Osteocyte (in vitro differentiated cells): ENCODE measurements at regions not wholly inside any gene's neighbourhood (a gene's known extent, or its start where the extent isn't known, plus 50 kb on each side); places are given as distances from the start of the nearest gene placed in this dataset.

ENCODE experiments used
- DNase-seq: peaks from one replicate; pipeline ENCODE4 v3.0.0; 2021; ENCODE audit warnings: mixed read lengths; ENCODE audit not compliant: unreplicated experiment; ENCODE audit errors: extremely low spot score
- H3K27ac Mint-ChIP-seq: one replicate; pipeline ENCODE4 v1.8.0; 2021; ENCODE audit warnings: mild to moderate bottlenecking, mixed read lengths; ENCODE audit not compliant: unreplicated experiment
- H3K27me3 Mint-ChIP-seq: one replicate; pipeline ENCODE4 v1.8.0; 2021; ENCODE audit warnings: mixed read lengths; ENCODE audit not compliant: unreplicated experiment
- H3K36me3 Mint-ChIP-seq: one replicate; pipeline ENCODE4 v1.8.0; 2021; ENCODE audit warnings: mixed read lengths; ENCODE audit not compliant: unreplicated experiment
- H3K4me1 Mint-ChIP-seq: one replicate; pipeline ENCODE4 v1.8.0; 2021; ENCODE audit warnings: mixed read lengths; ENCODE audit not compliant: unreplicated experiment
- H3K4me3 Mint-ChIP-seq: one replicate; pipeline ENCODE4 v1.8.0; 2021; ENCODE audit warnings: mild to moderate bottlenecking, moderate library complexity, mixed read lengths; ENCODE audit not compliant: unreplicated experiment
- H3K9me3 Mint-ChIP-seq: one replicate; pipeline ENCODE4 v1.8.0; 2021; ENCODE audit warnings: mixed read lengths; ENCODE audit not compliant: unreplicated experiment
- CTCF ChIP-seq: fragments of 200-600 bp; sonication (generic); IDR thresholded peaks from 2 replicates; pipeline ENCODE4 v1.5.0; 2021; ENCODE audit warnings: antibody characterized with exemption, mild to moderate bottlenecking, moderate library complexity

- Mint-ChIP-seq H3K4me1 (no peaks in the 10 kb centered on the region), H3K4me3 (no peak overlapping the region), H3K27ac (no peak overlapping the region), H3K27me3 (peaks cover under 1% of the 10 kb centered on the region), H3K36me3 (no peaks in the 10 kb centered on the region), H3K9me3 (no peaks in the 10 kb centered on the region)
- no peak for DNase-seq
- TF ChIP-seq CTCF = no peak
These were observed 81.4 kb upstream of the GATA6 start for GRCh38 chr18:22088029-22088428.

- no peaks in the 10 kb centered on the region for H3K9me3 Mint-ChIP-seq
- no peaks in the 10 kb centered on the region for H3K36me3 Mint-ChIP-seq
- no peak for DNase-seq
- no peak overlapping the region for H3K27ac Mint-ChIP-seq
- peaks cover 10% of the 10 kb centered on the region for H3K27me3 Mint-ChIP-seq
- no peak overlapping the region for H3K4me3 Mint-ChIP-seq
- TF ChIP-seq CTCF = no peak
- no peaks in the 10 kb centered on the region for H3K4me1 Mint-ChIP-seq
These were observed 80.3 kb upstream of the GATA6 start for GRCh38 chr18:22088996-22089640.

GRCh38 chr18:22091341-22091740 lies 78.0 kb upstream of the GATA6 start:
- H3K9me3 Mint-ChIP-seq = no peaks in the 10 kb centered on the region
- TF ChIP-seq CTCF = no peak
- no peaks in the 10 kb centered on the region for H3K4me1 Mint-ChIP-seq
- H3K36me3 Mint-ChIP-seq = no peaks in the 10 kb centered on the region
- H3K4me3 Mint-ChIP-seq = no peak overlapping the region
- no peak for DNase-seq
- peaks cover 17% of the 10 kb centered on the region for H3K27me3 Mint-ChIP-seq
- no peak overlapping the region for H3K27ac Mint-ChIP-seq

GRCh38 chr18:22093731-22094357 lies 75.5 kb upstream of the GATA6 start:
- peaks cover 26% of the 10 kb centered on the region for H3K27me3 Mint-ChIP-seq
- no peak for DNase-seq
- TF ChIP-seq CTCF = no peak
- H3K4me3 Mint-ChIP-seq = no peak overlapping the region
- no peaks in the 10 kb centered on the region for H3K36me3 Mint-ChIP-seq
- no peaks in the 10 kb centered on the region for H3K9me3 Mint-ChIP-seq
- no peak overlapping the region for H3K27ac Mint-ChIP-seq
- H3K4me1 Mint-ChIP-seq = no peaks in the 10 kb centered on the region

GRCh38 chr18:22094358-22094734 lies 75.0 kb upstream of the GATA6 start:
- Mint-ChIP-seq H3K36me3 (no peaks in the 10 kb centered on the region), H3K4me3 (no peak overlapping the region), H3K4me1 (no peaks in the 10 kb centered on the region), H3K27ac (no peak overlapping the region), H3K27me3 (peaks cover 26% of the 10 kb centered on the region), H3K9me3 (no peaks in the 10 kb centered on the region)
- TF ChIP-seq CTCF = no peak
- no peak for DNase-seq
